Heart right ventricle (tissue), 16 donors: ENCODE measurements at regions not wholly inside any gene's neighbourhood (a gene's known extent, or its start where the extent isn't known, plus 50 kb on each side); places are given as distances from the start of the nearest gene placed in this dataset.
A peak's percentile ranks its signal among the peaks of the same experiment; 100 is the strongest.
"Not testable (repeated sequence)": the region's sequence is repeated elsewhere in the genome, so short reads cannot be mapped to it uniquely, and the experiment has no call there.

Experiments
- ATAC-seq, 8 donors: fragments of 200-7000 bp; cut with Tn5 transposase; one replicate each; pipeline ENCODE4 v1.9.1; 2020; ENCODE audit warnings: mild to moderate bottlenecking in 8 of 8, moderate library complexity in 8 of 8, moderate number of reproducible peaks in 1 of 8
- DNase-seq, 2 donors: peaks; one replicate each; pipeline ENCODE4 v3.0.0-alpha.2; 2020
- H3K27ac ChIP-seq, 10 donors: fragments of 200-600 bp; sonication (generic) in 2 of 10; one replicate each; pipeline versions ENCODE4 v1.5.0 to v1.8.0; 2020 to 2022; ENCODE audit warnings: mild to moderate bottlenecking in 3 of 10
- H3K27me3 ChIP-seq, 7 donors: fragments of 200-600 bp; one replicate each; pipeline ENCODE4 v1.8.0; 2021 to 2022; ENCODE audit warnings: mild to moderate bottlenecking in 2 of 7
- H3K36me3 ChIP-seq, 9 donors: fragments of 200-600 bp; sonication (generic) in 1 of 9; one replicate each; pipeline versions ENCODE4 v1.5.0 to v1.8.0; 2020 to 2022; ENCODE audit warnings: mild to moderate bottlenecking in 2 of 9
- H3K4me1 ChIP-seq, 9 donors: fragments of 200-600 bp; sonication (generic) in 1 of 9; one replicate each; pipeline versions ENCODE4 v1.5.0 to v1.8.0; 2020 to 2022; ENCODE audit warnings: mild to moderate bottlenecking in 4 of 9
- H3K4me3 ChIP-seq, 10 donors: fragments of 200-600 bp; sonication (generic) in 2 of 10; one replicate each; pipeline versions ENCODE4 v1.5.0 to v1.8.0; 2020 to 2022; ENCODE audit warnings: mild to moderate bottlenecking in 7 of 10, moderate library complexity in 2 of 10
- H3K9me3 ChIP-seq, 11 donors: fragments of 200-600 bp in 10 of 11; sonication (generic) in 2 of 11; one replicate each; pipeline versions ENCODE4 v1.5.0 to v1.8.0; 2013 to 2022; ENCODE audit warnings: mild to moderate bottlenecking in 2 of 11, control low read depth in 1 of 11, moderate library complexity in 1 of 11
- WGBS, 2 donors: extraction: QIAGEN DNeasy Blood & Tissue Kit; methylation state at CpG; one replicate each; pipeline ENCODE4 v1.1.7; 2013; ENCODE audit warnings: inconsistent platforms in 1 of 2; 5-methylcytosine and 5-hydroxymethylcytosine counted together
- intact Hi-C, 10 donors: fragments of 100-400 bp; cut with DNase I; formaldehyde crosslinking; loops; one replicate each; pipeline versions ENCODE4 v1.11.1 to v1.14.2; 2022
- TF ChIP-seq, protein P1 (sequence below), 9 donors: fragments of 200-600 bp; sonication (generic) in 2 of 9; IDR thresholded peaks; one replicate each; pipeline versions ENCODE4 v1.5.0 to v1.8.0; 2021 to 2022; ENCODE audit warnings: antibody characterized with exemption in 9 of 9, mild to moderate bottlenecking in 5 of 9, moderate library complexity in 1 of 9
- donor health status: Arrhythmogenic right ventricular cardiomyopathy.
- donor health status: ischemic (EF 13 %, LVEDD 7.1; RV severe dilation, severe dysfunction).
- donor health status: healthy with polysubstance abuse.
- donor health status: DM: no; HTN: yes; CAD: no.
- donor health status: DM: no; HTN: no; CAD: no.
- donor health status: ischemic (EF 25% LVEDD 6.9; RV normal size, moderate dysfunction).
- donor health status: ischemic (EF 25% LVEDD 5.7; RV mildly dilated, moderate dysfunction).
- donor health status: healthy.
- donor health status: DM: yes; HTN: yes; CAD: no.
- donor health status: Ischemic cardiomyopathy.
- donor health status: ischemic (EF 35%, LVEDD 5.7; RV mildly dilated, moderate dysfunction).
- donor health status: nonischemic (EF 11% LVEDD 7.7; RV severe dilation, severe dysfunction).
- donor health status: DM: yes; HTN: yes; CAD: no.
- donor health status: PGD.
- donor health status: ischemic (EF 29% LVEDD 5.4; RV normal size, mild dysfunction).
- donor health status: nonischemic (EF 23%, LVEDD 6.1; RV moderate dilation, normal function).

- intact Hi-C loops = no loop called here
- DNase-seq (no peak), ATAC-seq (no peak)
- H3K27ac ChIP-seq = no peak overlapping the region
- H3K9me3 ChIP-seq = peaks cover 0 to 27% (median 17%) of the 10 kb centered on the region in 11 donors
- H3K27me3 ChIP-seq = no peaks in the 10 kb centered on the region
- no peak overlapping the region for H3K4me3 ChIP-seq
- no peaks in the 10 kb centered on the region for H3K4me1 ChIP-seq
- H3K36me3 ChIP-seq = no peaks in the 10 kb centered on the region
- TF ChIP-seq, protein P1, sequence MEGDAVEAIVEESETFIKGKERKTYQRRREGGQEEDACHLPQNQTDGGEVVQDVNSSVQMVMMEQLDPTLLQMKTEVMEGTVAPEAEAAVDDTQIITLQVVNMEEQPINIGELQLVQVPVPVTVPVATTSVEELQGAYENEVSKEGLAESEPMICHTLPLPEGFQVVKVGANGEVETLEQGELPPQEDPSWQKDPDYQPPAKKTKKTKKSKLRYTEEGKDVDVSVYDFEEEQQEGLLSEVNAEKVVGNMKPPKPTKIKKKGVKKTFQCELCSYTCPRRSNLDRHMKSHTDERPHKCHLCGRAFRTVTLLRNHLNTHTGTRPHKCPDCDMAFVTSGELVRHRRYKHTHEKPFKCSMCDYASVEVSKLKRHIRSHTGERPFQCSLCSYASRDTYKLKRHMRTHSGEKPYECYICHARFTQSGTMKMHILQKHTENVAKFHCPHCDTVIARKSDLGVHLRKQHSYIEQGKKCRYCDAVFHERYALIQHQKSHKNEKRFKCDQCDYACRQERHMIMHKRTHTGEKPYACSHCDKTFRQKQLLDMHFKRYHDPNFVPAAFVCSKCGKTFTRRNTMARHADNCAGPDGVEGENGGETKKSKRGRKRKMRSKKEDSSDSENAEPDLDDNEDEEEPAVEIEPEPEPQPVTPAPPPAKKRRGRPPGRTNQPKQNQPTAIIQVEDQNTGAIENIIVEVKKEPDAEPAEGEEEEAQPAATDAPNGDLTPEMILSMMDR (IDR thresholded peaks at IDR 0.05) = no peak
Measured at GRCh38 chr18:78273876-78274275, 705.7 kb upstream of the SALL3 start.

DNA sequence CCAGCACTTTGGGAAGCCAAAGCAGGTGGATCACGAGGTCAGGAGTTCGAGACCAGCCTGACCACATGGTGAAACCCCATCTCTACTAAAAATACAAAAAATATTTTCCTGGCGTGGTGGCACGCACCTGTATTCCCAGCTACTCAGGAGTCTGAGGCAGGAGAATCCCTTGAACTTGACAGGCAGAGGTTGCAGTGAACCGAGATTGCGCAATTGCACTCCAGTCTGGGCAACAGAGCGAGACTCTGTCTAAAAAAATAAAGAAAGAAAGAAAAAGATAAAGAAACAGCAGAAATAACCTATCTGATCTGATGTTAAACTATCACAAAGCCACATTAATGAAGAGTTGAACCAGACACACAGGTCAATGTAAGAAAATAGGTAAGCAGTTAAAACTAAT lies 696.2 kb upstream of the SALL3 start:
- H3K27ac ChIP-seq, DNase-seq, H3K36me3 ChIP-seq, intact Hi-C loops, H3K4me1 ChIP-seq, H3K9me3 ChIP-seq, H3K27me3 ChIP-seq, ATAC-seq, H3K4me3 ChIP-seq: not testable (repeated sequence)
- WGBS, 2 donors = 86 to 90% methylated on average over 7 of the region's 7 CpGs

DNA sequence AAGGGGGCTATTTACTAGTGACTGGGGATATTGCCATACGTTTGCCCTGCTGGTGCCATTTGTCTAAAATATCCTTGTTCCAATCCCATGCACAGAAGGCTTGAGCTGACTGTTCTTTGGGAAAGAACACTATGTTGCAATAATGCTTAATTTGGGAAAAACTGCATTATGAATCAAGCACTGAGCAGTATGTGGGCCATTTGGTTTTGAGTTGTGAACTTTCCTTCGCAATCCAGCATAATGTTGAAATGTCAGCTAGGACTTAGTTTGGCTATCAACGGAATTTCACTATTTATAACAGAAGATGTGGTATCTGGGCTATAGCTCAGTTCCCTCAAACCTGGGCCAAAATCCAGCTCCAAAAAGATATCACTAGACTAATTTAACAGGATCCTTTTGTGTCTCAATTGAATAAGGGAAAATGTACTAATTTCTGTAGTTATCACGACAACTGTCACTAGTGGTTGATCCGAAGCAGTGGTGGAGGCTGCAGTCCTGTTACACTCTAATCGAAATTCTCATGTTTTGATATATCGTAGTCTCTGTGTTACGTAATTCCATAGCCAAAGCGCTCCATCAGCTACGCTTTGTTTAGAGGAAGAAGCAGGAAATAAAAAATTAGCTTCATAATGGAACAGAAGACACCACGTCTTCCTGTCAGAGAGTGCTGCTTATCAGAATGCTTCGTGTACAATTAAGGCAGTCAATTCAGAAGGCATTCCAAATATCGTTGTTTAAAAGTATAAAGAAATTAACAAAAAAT lies 686.8 kb upstream of the SALL3 start:
- ATAC-seq = peak in 7 of 8 donors; percentile 17 to 73 (median 55)

GRCh38 chr18:78293540-78293939 lies 686.1 kb upstream of the SALL3 start:
- intact Hi-C loops = loop anchor here in 1 of 10 donors (10.0 kb wide), 1 partner anchor 59 kb away; no protein-coding TSS in a partner anchor
- no peaks in the 10 kb centered on the region for H3K36me3 ChIP-seq
- peak overlapping the region in 8 of 10 donors; percentile 10 to 43 (median 28) for H3K4me3 ChIP-seq
- peaks cover 0 to 7% (median 0%) of the 10 kb centered on the region in 9 donors for H3K4me1 ChIP-seq
- peaks cover 0 to 17% (median 0%) of the 10 kb centered on the region in 7 donors for H3K27me3 ChIP-seq
- peak overlapping the region in 4 of 10 donors; percentile 1 to 64 (median 32) for H3K27ac ChIP-seq
- TF ChIP-seq, protein P1 (IDR thresholded peaks at IDR 0.05) = no peak
- DNase-seq (no peak), ATAC-seq (peak in 5 of 8 donors; percentile 19 to 32 (median 22))
- no peaks in the 10 kb centered on the region for H3K9me3 ChIP-seq
- WGBS, 2 donors = 33 to 34% methylated on average over 16 of the region's 16 CpGs

More for the DNA sequence above, 686.8 kb upstream of the SALL3 start:
- TF ChIP-seq, protein P1 (IDR thresholded peaks at IDR 0.05) = no peak
- Histone ChIP-seq H3K4me3 (peak overlapping the region in 7 of 10 donors; percentile 19 to 43 (median 30)), H3K27ac (peak overlapping the region in 5 of 10 donors; percentile 1 to 64 (median 22)), H3K4me1 (peaks cover 0 to 7% (median 0%) of the 10 kb centered on the region in 9 donors), H3K27me3 (peaks cover 0 to 17% (median 0%) of the 10 kb centered on the region in 7 donors), H3K9me3 (no peaks in the 10 kb centered on the region), H3K36me3 (no peaks in the 10 kb centered on the region)
- 41 to 48% methylated on average over 13 of the region's 13 CpGs for WGBS, 2 donors
- no peak for DNase-seq
- intact Hi-C loops = loop anchor here in 1 of 10 donors (10.0 kb wide), 1 partner anchor 58 kb away; no protein-coding TSS in a partner anchor
